Lung (tissue), 11 donors: ENCODE measurements at regions not wholly inside any gene's neighbourhood (a gene's known extent, or its start where the extent isn't known, plus 50 kb on each side); places are given as distances from the start of the nearest gene placed in this dataset.

Experiments
- ATAC-seq: fragments of 200-7000 bp; cut with Tn5 transposase; one replicate; pipeline ENCODE4 v1.9.1; 2020; ENCODE audit warnings: moderate number of reproducible peaks; ENCODE audit not compliant: insufficient read depth, low FRiP score
- DNase-seq, 3 donors: peaks; one replicate each; pipeline ENCODE4 v3.0.0-alpha.2; 2013 to 2017
- H3K27ac ChIP-seq, 2 donors: one replicate each; pipeline ENCODE4 v1.5.1; 2013; ENCODE audit warnings: mild to moderate bottlenecking in 2 of 2, moderate library complexity in 2 of 2, control low read depth in 1 of 2, inconsistent platforms in 1 of 2, low read depth in 1 of 2, low read length in 1 of 2
- H3K27me3 ChIP-seq, 3 donors: one replicate each; pipeline ENCODE4 v1.5.1; 2013; ENCODE audit warnings: low read length in 2 of 3; ENCODE audit not compliant: control insufficient read depth in 3 of 3, insufficient read depth in 3 of 3
- H3K36me3 ChIP-seq, 4 donors: one replicate each; pipeline ENCODE4 v1.5.1; 2013; ENCODE audit warnings: low read length in 4 of 4, mild to moderate bottlenecking in 1 of 4, moderate library complexity in 1 of 4; ENCODE audit not compliant: control insufficient read depth in 4 of 4, insufficient read depth in 4 of 4
- H3K4me1 ChIP-seq, 5 donors: one replicate each; pipeline ENCODE4 v1.5.1; 2013; ENCODE audit warnings: low read length in 5 of 5, mild to moderate bottlenecking in 2 of 5, moderate library complexity in 1 of 5; ENCODE audit not compliant: control insufficient read depth in 5 of 5, insufficient read depth in 5 of 5
- H3K4me3 ChIP-seq: one replicate; pipeline ENCODE4 v1.5.1; 2013; ENCODE audit warnings: mild to moderate bottlenecking, control low read depth, moderate library complexity
- H3K9ac ChIP-seq, 2 donors: one replicate each; pipeline ENCODE4 v1.5.1; 2013; ENCODE audit warnings: low read length in 2 of 2, control low read depth in 1 of 2; ENCODE audit not compliant: insufficient read depth in 1 of 2
- H3K9me3 ChIP-seq, 4 donors: one replicate each; pipeline ENCODE4 v1.5.1; 2013; ENCODE audit warnings: low read length in 3 of 4, mild to moderate bottlenecking in 1 of 4, moderate library complexity in 1 of 4; ENCODE audit not compliant: control insufficient read depth in 4 of 4, insufficient read depth in 3 of 4
- WGBS, 2 donors: extraction: QIAGEN DNeasy Blood & Tissue Kit; methylation state at CpG; one replicate each; pipeline ENCODE4 v1.1.7; 2013; 5-methylcytosine and 5-hydroxymethylcytosine counted together
- TF ChIP-seq, protein P1 (sequence below): IDR thresholded peaks from 2 replicates; pipeline ENCODE4 v1.5.1; 2012; ENCODE audit warnings: mild to moderate bottlenecking; ENCODE audit errors: control extremely low read depth, extremely low read depth
- donor health status: control.
- donor health status: control.
- donor health status: Bipolar disorder and iron deficiency.
- donor health status: healthy.
- donor health status: DM: yes; HTN: yes; CAD: no.

DNA sequence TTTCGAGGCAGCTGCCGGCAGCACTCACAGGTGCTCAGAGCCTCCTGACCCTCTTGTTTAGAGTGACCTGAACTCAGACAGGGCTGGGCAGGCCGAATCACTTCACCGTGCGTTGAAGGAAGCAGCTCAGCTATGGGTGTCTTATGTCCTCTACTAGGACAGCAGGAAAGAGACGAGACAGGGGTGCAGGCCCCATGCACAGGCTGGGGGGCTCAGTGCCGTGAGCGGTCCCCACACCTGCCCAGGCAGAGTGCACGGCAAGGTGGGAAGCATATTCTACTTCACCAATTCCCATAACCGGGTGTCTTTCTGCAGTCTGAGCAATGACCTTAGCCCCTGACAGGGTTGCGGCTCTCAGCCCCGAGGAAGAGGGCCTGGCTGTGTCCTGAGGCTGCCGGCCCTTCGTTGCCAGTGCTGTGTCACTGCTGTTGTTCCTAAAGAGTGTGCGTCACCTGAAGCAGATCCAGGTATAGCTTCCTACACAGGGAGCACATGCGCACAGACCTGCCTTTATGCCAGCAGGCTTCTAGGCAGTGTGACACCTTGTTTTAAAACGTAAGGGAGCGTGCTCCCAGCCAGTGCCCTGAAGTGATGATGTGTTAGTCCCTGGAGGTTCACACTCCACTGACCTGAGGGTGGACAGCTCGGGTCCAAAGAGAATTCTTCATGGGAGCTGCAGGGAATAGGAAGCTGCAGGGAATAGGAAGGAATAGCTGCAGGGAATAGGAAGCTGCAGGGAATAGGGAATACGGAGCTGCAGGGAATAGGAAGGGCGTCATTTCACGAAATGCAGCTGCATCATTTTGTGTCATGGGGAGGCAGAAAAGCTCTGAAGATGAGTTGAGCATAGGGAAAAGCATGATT, 207.9 kb upstream of the SALL3 start:
- 74 to 84% methylated on average over 22 of the region's 22 CpGs for WGBS, 2 donors
- DNase-seq: peak in 1 of 3 donors; percentile 3

DNA sequence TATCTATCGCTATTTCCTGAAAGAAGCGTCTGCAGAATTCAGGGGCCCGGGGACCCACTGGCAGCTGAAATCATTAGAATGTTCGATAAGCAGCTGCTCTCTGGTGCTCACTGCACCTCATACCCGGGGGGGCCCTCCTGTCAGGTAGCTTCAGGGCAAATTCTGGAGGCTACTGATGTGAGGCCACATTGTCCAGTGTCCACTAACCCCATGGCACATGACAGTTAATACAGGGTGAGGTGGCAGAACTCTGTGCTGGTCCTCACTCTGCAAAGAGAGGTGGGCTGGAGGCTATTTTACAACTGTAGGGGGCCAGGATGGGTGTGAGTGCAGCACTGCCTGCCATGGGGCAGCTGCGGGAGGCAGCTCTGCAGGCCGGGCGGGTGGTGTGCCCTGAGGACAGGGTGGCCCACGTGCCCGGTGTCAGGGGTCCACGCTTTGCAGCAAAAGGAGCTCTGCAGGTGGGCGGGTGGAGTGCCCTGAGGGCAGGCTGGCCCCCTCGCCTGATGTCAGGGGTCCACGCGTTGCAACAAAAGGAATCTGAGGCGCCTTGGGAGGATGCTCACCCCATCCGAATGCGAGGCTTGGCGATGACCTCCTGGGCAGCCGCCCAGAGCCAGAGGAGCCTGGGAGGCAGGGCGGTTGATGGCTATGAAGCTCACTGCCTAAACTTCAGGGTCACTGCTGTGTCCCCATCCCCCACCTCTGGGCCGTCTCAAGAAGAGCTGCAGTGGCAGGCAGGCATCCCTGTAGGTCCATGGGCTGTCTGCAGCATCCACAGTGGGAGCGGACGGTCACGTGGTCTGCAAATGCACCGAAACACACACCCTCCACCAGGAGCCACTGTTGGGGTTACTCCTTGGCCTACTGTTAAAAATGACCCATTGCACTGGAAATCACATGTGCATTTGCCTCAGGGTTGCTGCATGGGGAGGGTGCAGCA, 207.0 kb upstream of the SALL3 start:
- DNase-seq (no peak), ATAC-seq (no peak)
- WGBS, 2 donors: 81 to 83% methylated on average over 26 of the region's 26 CpGs
- TF ChIP-seq, protein P1, sequence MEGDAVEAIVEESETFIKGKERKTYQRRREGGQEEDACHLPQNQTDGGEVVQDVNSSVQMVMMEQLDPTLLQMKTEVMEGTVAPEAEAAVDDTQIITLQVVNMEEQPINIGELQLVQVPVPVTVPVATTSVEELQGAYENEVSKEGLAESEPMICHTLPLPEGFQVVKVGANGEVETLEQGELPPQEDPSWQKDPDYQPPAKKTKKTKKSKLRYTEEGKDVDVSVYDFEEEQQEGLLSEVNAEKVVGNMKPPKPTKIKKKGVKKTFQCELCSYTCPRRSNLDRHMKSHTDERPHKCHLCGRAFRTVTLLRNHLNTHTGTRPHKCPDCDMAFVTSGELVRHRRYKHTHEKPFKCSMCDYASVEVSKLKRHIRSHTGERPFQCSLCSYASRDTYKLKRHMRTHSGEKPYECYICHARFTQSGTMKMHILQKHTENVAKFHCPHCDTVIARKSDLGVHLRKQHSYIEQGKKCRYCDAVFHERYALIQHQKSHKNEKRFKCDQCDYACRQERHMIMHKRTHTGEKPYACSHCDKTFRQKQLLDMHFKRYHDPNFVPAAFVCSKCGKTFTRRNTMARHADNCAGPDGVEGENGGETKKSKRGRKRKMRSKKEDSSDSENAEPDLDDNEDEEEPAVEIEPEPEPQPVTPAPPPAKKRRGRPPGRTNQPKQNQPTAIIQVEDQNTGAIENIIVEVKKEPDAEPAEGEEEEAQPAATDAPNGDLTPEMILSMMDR: no peak
- Histone ChIP-seq H3K36me3 (no peaks in the 10 kb centered on the region), H3K4me1 (no peaks in the 10 kb centered on the region), H3K27ac (no peak overlapping the region), H3K27me3 (peaks cover 0 to 10% (median 0%) of the 10 kb centered on the region in 3 donors), H3K4me3 (no peak overlapping the region), H3K9me3 (no peaks in the 10 kb centered on the region), H3K9ac (no peak overlapping the region)

More for the DNA sequence above, 207.9 kb upstream of the SALL3 start:
- no peaks in the 10 kb centered on the region for H3K9me3 ChIP-seq
- H3K4me1 ChIP-seq: no peaks in the 10 kb centered on the region
- no peak overlapping the region for H3K27ac ChIP-seq
- peaks cover 0 to 10% (median 0%) of the 10 kb centered on the region in 3 donors for H3K27me3 ChIP-seq
- no peak for ATAC-seq
- TF ChIP-seq, protein P1: no peak
- no peak overlapping the region for H3K9ac ChIP-seq
- no peak overlapping the region for H3K4me3 ChIP-seq
- no peaks in the 10 kb centered on the region for H3K36me3 ChIP-seq

DNA sequence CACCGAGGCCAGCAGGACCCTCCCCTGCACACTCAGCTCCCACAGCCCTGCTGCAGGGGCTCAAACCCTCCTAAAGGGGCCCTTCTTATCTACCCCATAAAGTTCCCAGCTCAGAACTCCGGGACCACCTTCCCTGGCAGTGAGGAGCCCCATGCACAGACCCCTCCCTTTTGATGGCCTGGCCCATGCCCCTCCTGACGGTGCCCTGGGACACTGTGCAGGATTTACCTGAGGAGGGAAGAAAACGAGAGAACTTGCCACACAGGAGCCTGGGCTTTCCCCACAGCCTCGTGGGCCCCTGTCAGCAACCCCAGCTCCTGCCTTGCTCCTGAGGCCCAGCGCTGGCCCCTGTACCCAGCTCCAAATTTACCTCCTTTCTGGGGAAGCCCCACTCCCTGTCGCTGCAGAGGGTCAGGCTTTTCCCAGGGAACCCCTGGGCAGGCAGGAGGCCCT, 206.3 kb upstream of the SALL3 start:
- H3K9me3 ChIP-seq: no peaks in the 10 kb centered on the region
- no peaks in the 10 kb centered on the region for H3K4me1 ChIP-seq
- H3K9ac ChIP-seq: no peak overlapping the region
- 71 to 85% methylated on average over 7 of the region's 7 CpGs for WGBS, 2 donors
- H3K27me3 ChIP-seq: peaks cover 0 to 10% (median 0%) of the 10 kb centered on the region in 3 donors
- H3K4me3 ChIP-seq: no peak overlapping the region
- H3K36me3 ChIP-seq: no peaks in the 10 kb centered on the region
- ATAC-seq (no peak), DNase-seq (no peak)
- TF ChIP-seq, protein P1: no peak
- H3K27ac ChIP-seq: no peak overlapping the region
